IPS DF 4.7 (cell line): ENCODE measurements at regions not wholly inside any gene's neighbourhood (a gene's known extent, or its start where the extent isn't known, plus 50 kb on each side); places are given as distances from the start of the nearest gene placed in this dataset.
"Not testable (repeated sequence)": the region's sequence is repeated elsewhere in the genome, so short reads cannot be mapped to it uniquely, and the experiment has no call there.

Experiments
- DNase-seq: peaks from one replicate; pipeline ENCODE4 v3.0.0-alpha.2; 2013; ENCODE audit warnings: low spot score; ENCODE audit errors: extremely low read depth

DNA sequence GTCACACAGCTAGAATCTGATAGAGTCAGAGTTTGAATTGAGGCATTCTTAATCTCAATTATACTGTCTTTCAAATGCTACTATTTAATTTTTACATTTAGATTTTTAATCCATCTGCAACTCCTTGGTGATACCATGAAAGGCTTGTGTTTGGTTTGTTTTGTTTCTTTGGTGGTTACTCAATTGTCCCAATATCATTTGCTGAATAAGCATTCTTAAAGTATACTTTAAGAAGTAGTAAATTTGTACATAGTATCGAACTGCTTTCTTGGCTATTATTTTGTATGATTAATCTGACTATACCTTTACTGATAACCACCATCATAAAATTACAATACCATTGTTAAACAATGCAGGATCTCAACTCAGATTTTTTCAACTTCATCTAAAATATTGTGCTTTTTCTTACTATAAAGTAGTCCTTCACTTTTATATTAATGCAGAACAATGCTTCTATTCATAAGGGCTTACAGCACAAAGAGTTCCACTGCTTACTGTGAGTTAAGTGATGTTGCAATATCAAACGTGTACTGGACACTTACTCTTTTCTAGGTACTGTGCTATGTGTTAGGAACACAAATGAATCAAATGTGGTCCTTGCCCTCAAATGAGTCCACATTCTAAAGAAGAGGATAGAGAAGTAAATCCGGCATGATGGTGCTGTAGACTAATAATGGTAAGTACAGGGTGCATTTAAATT lies 111.2 kb upstream of the GRIA3 start:
- DNase-seq: no peak

DNA sequence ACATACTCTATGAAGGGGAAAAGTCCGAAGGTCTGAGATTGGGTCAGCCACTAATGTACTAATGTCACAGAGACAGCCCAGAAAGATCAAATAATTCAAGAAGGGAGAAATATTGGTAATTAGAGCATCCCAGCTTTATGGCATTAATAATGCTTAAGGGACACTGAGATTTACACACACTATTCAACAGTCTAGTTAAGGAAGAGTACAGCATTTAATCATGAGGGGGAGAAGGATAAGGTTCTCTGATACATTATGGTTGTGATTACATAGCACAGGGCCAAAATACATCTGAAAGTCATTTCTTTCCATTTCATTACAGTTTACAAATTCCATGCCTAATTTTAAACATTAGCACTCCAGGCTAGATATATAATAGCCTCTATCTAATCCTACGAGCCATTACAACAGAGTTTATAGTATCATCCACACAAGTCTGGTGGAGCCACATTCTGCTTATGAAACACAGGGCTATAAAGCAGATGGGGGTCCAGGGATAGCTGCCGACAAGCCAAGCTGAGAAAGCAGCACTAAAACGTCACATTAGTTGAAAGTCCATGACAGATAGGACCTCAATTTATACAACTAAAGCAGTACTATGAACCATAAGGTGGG lies 108.0 kb upstream of the GRIA3 start:
- DNase-seq: no peak

- no peak for DNase-seq
Observed at GRCh38 chrX:123077631-123078030, 106.4 kb upstream of the GRIA3 start.

DNA sequence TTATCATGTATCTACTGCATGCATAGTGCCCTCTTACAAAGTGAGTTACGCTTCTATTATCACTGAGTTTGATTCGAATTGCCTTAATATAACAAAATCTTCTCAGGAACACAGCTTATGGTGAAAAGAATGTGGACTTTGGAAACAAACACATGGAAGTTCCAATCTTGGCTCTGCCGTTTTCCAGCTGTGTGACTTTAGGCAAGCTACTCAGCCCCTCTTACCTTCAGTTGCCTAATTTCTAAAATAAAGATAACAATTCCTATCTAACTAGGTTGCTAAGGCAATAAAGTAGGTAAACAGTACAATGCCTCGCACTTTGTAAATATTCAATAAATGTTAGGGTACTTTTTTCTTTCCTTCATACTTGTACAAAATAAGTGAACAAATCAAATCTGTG lies 104.0 kb upstream of the GRIA3 start:
- DNase-seq: no peak

DNA sequence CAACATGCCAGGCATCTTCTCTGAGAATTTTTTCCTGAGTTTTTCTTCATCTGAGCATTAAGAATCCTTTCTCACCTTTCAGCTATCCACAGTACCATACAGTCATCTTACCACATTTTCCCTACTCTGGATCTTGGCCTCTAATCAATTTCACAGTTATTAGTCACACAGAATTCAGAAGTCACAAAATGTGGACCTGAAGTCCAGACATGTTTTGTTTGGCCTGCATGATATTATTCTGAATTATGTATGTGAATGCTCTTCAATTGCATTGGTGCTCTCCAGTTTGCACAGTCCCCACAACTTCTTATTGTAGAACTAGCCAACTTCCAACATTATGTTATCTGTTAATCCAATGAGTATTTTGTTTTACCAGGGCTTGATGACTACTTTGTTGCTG lies 102.3 kb upstream of the GRIA3 start:
- DNase-seq: no peak

DNA sequence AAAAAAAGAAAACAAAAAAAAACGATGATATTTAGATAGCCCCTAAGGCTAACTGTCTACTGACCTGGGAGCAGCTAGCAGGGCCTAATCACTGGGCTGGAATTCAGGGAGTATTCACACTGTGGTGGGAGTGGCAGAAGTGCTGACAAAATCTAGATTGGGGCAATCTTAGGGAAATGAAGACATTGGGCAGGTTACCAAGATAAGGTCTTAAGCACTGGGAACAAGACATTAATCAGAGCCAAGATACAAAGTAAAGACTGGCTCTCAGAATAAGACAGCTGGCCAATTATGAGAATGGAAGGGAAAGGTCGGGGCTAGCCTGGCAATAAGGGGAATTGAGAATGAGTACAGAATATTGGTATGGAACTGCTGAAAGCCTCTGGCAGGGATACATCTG lies 100.2 kb upstream of the GRIA3 start:
- DNase-seq: no peak

DNA sequence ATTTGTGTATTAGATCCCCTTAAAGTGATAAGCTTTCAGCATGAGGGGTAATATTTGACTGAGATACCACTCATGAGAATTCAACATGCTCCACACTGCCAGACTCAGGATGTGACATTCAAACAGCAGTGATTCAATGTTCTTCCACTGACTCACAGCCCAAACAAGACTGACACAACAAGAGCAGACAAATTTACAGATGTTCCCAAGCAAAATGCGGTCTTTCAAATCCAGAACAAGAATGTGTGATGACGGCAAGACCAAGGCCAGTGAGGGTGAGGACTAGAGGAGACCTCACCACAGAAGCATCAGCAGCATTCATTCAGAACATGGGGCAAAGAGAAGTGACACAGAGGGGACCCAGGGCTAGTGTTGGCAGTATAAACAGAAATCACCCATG lies 99.3 kb upstream of the GRIA3 start:
- no peak for DNase-seq

DNA sequence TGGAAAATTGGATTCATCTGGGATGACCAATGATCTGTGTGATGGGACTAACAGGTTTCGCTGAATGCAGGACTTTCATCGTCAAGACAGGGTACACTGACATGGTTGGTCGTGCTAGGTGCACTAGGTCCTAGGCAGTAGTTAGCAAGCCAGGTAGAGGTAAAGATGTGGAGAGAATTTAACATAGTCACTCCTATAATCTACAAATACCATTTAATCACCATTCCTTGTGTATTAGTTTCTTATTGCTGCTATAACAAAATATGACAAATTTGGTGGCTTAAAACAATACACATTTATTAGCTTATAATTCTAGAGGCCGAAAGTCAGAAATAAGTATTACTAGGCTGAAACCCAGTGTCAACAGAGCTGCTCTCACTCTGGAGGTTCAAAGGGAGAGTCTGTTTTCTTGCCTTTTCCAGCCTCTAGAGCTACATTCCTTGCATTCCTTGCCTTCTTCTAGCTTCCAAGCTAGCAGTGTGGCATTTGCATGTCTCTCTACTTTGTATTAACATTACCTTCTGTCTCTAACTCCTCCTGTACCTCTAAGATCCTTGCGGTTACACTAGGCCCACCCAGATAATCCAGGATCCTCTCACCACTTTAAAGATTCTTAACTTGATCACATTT lies 98.7 kb upstream of the GRIA3 start:
- DNase-seq: peak; percentile 22

GRCh38 chrX:123086768-123087167 lies 97.3 kb upstream of the GRIA3 start:
- DNase-seq: no peak

- no peak for DNase-seq
Observed at GRCh38 chrX:123087326-123087725, 96.8 kb upstream of the GRIA3 start.

- no peak for DNase-seq
Observed at GRCh38 chrX:123088331-123088730, 95.7 kb upstream of the GRIA3 start.

- DNase-seq: no peak
Observed at GRCh38 chrX:123088930-123089329, 95.1 kb upstream of the GRIA3 start.

- no peak for DNase-seq
Observed at GRCh38 chrX:123093792-123094191, 90.3 kb upstream of the GRIA3 start.

DNA sequence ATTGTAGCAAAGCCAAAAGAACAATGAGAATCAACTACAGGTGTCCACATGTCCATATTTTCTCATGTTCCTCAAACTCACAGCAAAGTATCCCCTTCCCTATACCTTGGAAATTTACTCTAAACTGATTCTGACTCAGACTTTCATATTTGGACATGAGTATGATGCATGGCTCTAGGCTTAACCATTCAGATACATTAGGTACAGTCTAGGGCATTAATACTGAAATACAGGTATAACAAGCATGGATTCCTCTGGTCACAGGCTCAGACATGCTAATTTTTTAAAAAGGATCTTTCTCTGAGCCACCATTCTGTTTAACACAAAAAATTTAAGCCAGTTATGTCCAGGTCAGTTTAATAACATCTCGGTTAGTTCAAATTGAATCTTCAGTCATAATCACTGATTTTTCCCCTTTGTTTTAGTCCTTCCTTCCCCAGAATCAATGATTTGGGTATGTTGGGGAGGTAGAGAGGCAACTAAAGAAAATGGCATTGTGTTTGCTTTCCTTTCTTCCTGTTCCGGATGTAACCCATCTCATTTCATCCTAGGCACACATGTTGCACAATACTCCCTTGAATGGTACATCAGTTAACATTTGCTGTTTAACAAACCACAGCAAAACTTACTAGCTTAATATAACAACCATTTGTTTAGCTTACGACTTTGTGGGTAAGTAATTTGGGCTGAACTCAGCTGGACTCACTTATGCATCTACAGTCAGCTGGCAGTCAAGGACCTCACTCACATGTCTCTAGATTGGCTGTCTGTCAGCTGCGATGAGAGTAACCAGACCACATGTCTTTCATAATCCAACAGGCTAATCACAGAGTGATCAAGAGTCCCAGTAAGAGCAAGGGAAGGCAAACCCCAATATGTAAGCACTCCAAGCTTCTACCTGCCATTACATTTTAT lies 75.3 kb upstream of the GRIA3 start:
- no peak for DNase-seq

GRCh38 chrX:123121241-123121640 lies 62.8 kb upstream of the GRIA3 start:
- no peak for DNase-seq

GRCh38 chrX:123129805-123130204 lies 54.3 kb upstream of the GRIA3 start:
- DNase-seq: not testable (repeated sequence)
